Body of pancreas (tissue), 4 donors: ENCODE measurements at regions not wholly inside any gene's neighbourhood (a gene's known extent, or its start where the extent isn't known, plus 50 kb on each side); places are given as distances from the start of the nearest gene placed in this dataset.

ENCODE experiments used
- CTCF ChIP-seq, 7 experiments: fragments of 450-650 bp in 4 of 7; fragments of 200-600 bp in 3 of 7; sonication (generic) in 3 of 7; IDR thresholded peaks; one replicate each; pipeline ENCODE4 v1.5.1; 2016 to 2019; ENCODE audit warnings: antibody characterized with exemption in 7 of 7
- POLR2A ChIP-seq, 3 donors: fragments of 450-650 bp; IDR thresholded peaks; one replicate each; pipeline ENCODE4 v1.6.1; 2016; ENCODE audit warnings: antibody characterized with exemption in 3 of 3, mild to moderate bottlenecking in 2 of 3

- TF ChIP-seq CTCF (IDR thresholded peaks at IDR 0.05) (no peak), POLR2A (IDR thresholded peaks at IDR 0.05) (no peak)
Measured at GRCh38 chr17:51456942-51457341, 196.6 kb downstream of the UTP18 start.
